ENCODE measurements at regions not wholly inside any gene's neighbourhood (a gene's known extent, or its start where the extent isn't known, plus 50 kb on each side); places are given as distances from the start of the nearest gene placed in this dataset.
"Not testable (repeated sequence)": the region's sequence is repeated elsewhere in the genome, so short reads cannot be mapped to it uniquely, and the experiment has no call there.

- TF ChIP-seq, protein P1, sequence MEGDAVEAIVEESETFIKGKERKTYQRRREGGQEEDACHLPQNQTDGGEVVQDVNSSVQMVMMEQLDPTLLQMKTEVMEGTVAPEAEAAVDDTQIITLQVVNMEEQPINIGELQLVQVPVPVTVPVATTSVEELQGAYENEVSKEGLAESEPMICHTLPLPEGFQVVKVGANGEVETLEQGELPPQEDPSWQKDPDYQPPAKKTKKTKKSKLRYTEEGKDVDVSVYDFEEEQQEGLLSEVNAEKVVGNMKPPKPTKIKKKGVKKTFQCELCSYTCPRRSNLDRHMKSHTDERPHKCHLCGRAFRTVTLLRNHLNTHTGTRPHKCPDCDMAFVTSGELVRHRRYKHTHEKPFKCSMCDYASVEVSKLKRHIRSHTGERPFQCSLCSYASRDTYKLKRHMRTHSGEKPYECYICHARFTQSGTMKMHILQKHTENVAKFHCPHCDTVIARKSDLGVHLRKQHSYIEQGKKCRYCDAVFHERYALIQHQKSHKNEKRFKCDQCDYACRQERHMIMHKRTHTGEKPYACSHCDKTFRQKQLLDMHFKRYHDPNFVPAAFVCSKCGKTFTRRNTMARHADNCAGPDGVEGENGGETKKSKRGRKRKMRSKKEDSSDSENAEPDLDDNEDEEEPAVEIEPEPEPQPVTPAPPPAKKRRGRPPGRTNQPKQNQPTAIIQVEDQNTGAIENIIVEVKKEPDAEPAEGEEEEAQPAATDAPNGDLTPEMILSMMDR (IDR thresholded peaks at IDR 0.05; ENCODE audit: low read depth, low read length), result not testable (repeated sequence)
- TF ChIP-seq EZH2phosphoT487 (IDR thresholded peaks at IDR 0.05; ENCODE audit: low read depth), result not testable (repeated sequence)
Observed at GRCh38 chr16:55988850-55989568, 113.8 kb upstream of the CES5A start.
